ENCODE measurements at regions not wholly inside any gene's neighbourhood (a gene's known extent, or its start where the extent isn't known, plus 50 kb on each side); places are given as distances from the start of the nearest gene placed in this dataset.
A peak's percentile ranks its signal among the peaks of the same experiment; 100 is the strongest.
"Not testable (repeated sequence)": the region's sequence is repeated elsewhere in the genome, so short reads cannot be mapped to it uniquely, and the experiment has no call there.

DNA sequence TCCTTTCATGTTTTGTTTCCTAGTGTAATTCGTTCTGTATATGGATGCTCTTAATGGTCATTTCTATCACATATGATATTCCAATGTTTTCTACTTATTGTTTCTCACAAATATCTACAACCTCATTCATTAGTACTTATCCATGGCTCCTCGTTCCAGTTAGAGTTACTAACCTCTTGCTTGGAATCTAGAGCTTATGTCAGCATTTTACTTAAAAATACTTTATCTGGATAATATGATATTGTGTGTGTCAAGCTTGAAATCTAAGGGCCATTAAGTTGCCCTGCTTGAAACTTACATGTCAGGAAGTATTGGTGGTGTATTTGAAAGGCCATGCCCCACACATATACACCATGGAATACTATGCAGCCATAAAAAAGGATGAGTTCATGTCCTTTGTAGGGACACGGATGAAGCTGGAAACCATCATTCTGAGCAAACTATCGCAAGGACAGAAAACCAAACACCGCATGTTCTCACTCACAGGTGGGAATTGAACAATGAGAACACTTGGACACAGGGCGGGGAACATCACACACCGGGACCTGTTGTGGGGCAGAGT lies 70.7 kb upstream of the CD302 start:
- POLR2A ChIA-PET; DNase-seq (ENCODE audit: low read depth in 1 of 2, low spot score in 1 of 2); H3K4me1 ChIP-seq; CTCF ChIA-PET; H3K4me2 ChIP-seq; H3K4me3 ChIP-seq; ATAC-seq; H3K27ac ChIP-seq; H3K9me3 ChIP-seq; FAIRE-seq: not testable (repeated sequence)
- TF ChIP-seq MAFK (IDR thresholded peaks at IDR 0.05; ENCODE audit: partially characterized antibody), result peak; percentile 47
- 68% methylated on average over 7 of the region's 7 CpGs for WGBS (ENCODE audit: missing lambda C conversion rate)

DNA sequence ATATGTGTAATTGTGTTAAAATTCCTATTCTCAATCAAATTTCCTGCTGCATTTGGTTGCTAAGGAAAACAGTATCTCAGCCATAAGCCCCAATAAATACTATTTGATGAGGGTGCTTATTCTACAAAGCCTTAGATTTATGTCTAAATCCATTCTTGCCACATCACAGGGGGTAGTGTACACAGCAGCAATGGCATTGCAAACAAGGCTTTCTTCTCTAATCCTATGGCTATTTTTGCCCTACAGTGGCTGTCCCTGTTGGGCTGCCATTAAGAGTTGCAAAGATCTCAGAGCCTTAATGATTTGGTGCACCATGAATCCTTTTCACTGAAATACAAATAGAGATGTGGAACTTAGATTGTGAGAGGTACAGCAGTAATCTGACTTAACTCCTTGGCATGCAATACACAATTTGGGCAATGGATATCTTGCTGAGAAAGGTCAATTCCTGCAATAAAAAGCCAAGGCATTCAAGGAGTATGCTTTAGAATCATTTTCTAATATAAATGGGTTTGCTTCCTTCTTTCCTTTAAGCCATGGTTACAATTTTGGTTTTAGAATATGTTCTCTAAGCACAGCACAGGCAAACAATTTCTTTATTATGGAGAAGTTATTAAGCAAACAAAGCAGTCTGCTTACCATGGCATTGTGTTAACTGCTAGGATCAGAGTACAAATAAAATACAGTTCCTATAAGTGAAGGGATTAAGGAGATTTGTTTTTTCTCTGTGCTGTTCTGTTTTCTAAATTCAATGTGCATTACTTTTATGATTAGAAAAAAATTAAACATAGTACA lies 69.8 kb upstream of the CD302 start:
- ATAC-seq (no peak), DNase-seq (ENCODE audit: low read depth in 1 of 2, low spot score in 1 of 2) (no peak), FAIRE-seq (no peak)
- Histone ChIP-seq H3K4me1 (no peaks in the 10 kb centered on the region), H3K9me3 (no peaks in the 10 kb centered on the region), H3K4me3 (no peak overlapping the region), H3K4me2 (no peak overlapping the region), H3K27ac (no peak overlapping the region)
- ChIA-PET CTCF (no interaction called here), POLR2A (no interaction called here)
- no peak for TF ChIP-seq ZSCAN20 (CRISPR knock-in tag; IDR thresholded peaks at IDR 0.05)
- no peak for TF ChIP-seq HOXB13 (CRISPR knock-in tag; IDR thresholded peaks at IDR 0.05; ENCODE audit: low read depth)
- no peak for TF ChIP-seq MAFK (IDR thresholded peaks at IDR 0.05; ENCODE audit: partially characterized antibody)
- TF ChIP-seq, protein P1, sequence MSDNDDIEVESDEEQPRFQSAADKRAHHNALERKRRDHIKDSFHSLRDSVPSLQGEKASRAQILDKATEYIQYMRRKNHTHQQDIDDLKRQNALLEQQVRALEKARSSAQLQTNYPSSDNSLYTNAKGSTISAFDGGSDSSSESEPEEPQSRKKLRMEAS (IDR thresholded peaks at IDR 0.05), result no peak
- TF ChIP-seq RARB (CRISPR knock-in tag; IDR thresholded peaks at IDR 0.05), result no peak
- TF ChIP-seq RNF2 (IDR thresholded peaks at IDR 0.05; ENCODE audit: borderline replicate concordance, low read depth), result no peak
- TF ChIP-seq RCOR1 (IDR thresholded peaks at IDR 0.05; ENCODE audit: low read depth, low read length), result no peak
- no peak for TF ChIP-seq RAD21 (conservative IDR thresholded peaks at IDR 0.05 in 1 of 2, IDR thresholded peaks at IDR 0.05 in 1 of 2)
- TF ChIP-seq, protein P2, sequence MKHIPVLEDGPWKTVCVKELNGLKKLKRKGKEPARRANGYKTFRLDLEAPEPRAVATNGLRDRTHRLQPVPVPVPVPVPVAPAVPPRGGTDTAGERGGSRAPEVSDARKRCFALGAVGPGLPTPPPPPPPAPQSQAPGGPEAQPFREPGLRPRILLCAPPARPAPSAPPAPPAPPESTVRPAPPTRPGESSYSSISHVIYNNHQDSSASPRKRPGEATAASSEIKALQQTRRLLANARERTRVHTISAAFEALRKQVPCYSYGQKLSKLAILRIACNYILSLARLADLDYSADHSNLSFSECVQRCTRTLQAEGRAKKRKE (CRISPR knock-in tag; IDR thresholded peaks at IDR 0.05; ENCODE audit: low read depth), result no peak
- TF ChIP-seq, protein P3, sequence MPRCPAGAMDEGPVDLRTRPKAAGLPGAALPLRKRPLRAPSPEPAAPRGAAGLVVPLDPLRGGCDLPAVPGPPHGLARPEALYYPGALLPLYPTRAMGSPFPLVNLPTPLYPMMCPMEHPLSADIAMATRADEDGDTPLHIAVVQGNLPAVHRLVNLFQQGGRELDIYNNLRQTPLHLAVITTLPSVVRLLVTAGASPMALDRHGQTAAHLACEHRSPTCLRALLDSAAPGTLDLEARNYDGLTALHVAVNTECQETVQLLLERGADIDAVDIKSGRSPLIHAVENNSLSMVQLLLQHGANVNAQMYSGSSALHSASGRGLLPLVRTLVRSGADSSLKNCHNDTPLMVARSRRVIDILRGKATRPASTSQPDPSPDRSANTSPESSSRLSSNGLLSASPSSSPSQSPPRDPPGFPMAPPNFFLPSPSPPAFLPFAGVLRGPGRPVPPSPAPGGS (IDR thresholded peaks at IDR 0.05), result no peak
- no peak for TF ChIP-seq EHMT2 (IDR thresholded peaks at IDR 0.05; ENCODE audit: low read depth)
- TF ChIP-seq KDM5A (IDR thresholded peaks at IDR 0.05), result no peak

DNA sequence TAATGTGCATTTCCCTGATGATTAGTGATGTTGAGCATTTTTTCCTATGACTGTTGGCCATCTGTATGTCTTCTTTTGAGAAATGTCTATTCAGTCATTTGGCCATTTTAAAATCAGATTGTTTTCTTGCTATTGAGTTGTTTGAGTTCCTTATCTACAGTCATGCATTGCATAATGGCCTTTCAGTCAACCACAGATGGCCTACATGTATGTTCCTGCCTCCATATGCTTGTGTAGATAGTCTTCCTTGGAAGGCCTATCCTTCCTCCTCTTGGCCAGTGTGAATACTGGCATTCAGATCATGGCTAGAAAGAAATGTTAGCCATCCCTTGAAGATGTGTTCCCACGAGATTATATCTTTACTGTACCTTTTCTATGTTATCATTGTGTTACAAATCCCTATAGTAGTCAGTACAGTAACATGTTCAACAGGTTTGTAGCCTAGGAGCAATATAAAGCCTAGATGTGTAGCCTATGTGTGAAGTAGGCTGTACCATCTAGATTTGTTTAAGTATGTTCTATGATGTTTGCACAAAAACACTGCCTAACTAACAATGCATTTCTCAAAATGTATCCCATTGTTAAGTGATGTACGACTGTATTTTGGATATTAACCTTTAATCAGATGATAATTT lies 65.6 kb upstream of the CD302 start:
- ATAC-seq (no peak), DNase-seq (ENCODE audit: low read depth in 1 of 2, low spot score in 1 of 2) (no peak), FAIRE-seq (no peak)
- WGBS (ENCODE audit: missing lambda C conversion rate), result 20% methylated on average over 2 of the region's 2 CpGs
- CTCF ChIA-PET, result no interaction called here
- no peak overlapping the region for H3K27ac ChIP-seq
- H3K9me3 ChIP-seq, result no peaks in the 10 kb centered on the region
- H3K4me2 ChIP-seq, result no peak overlapping the region
- TF ChIP-seq NR3C1 (IDR thresholded peaks at IDR 0.05) (no peak), SREBF2 (IDR thresholded peaks at IDR 0.05) (no peak), MAZ (IDR thresholded peaks at IDR 0.05; ENCODE audit: borderline replicate concordance, low read depth, low read length) (no peak), KDM5A (IDR thresholded peaks at IDR 0.05) (no peak), BHLHE40 (IDR thresholded peaks at IDR 0.05; ENCODE audit: low read depth, low read length) (no peak), RNF2 (IDR thresholded peaks at IDR 0.05; ENCODE audit: borderline replicate concordance, low read depth) (no peak), RCOR1 (IDR thresholded peaks at IDR 0.05; ENCODE audit: low read depth, low read length) (no peak), HOXB13 (CRISPR knock-in tag; IDR thresholded peaks at IDR 0.05; ENCODE audit: low read depth) (no peak), JUN (IDR thresholded peaks at IDR 0.05) (no peak)
- TF ChIP-seq, protein P4, sequence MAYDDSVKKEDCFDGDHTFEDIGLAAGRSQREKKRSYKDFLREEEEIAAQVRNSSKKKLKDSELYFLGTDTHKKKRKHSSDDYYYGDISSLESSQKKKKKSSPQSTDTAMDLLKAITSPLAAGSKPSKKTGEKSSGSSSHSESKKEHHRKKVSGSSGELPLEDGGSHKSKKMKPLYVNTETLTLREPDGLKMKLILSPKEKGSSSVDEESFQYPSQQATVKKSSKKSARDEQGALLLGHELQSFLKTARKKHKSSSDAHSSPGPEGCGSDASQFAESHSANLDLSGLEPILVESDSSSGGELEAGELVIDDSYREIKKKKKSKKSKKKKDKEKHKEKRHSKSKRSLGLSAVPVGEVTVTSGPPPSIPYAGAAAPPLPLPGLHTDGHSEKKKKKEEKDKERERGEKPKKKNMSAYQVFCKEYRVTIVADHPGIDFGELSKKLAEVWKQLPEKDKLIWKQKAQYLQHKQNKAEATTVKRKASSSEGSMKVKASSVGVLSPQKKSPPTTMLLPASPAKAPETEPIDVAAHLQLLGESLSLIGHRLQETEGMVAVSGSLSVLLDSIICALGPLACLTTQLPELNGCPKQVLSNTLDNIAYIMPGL (CRISPR knock-in tag; IDR thresholded peaks at IDR 0.05; ENCODE audit: borderline replicate concordance), result no peak
- H3K4me1 ChIP-seq, result no peaks in the 10 kb centered on the region
- no peak overlapping the region for H3K4me3 ChIP-seq
- POLR2A ChIA-PET, result no interaction called here

Measured in A549 (cell line).